ENCODE measurements at regions not wholly inside any gene's neighbourhood (a gene's known extent, or its start where the extent isn't known, plus 50 kb on each side); places are given as distances from the start of the nearest gene placed in this dataset.

- no peak overlapping the region for H3K27ac ChIP-seq
- no peak for TF ChIP-seq POLR2A (IDR thresholded peaks at IDR 0.05)
- no peak for TF ChIP-seq CTCF (IDR thresholded peaks at IDR 0.05)
- TF ChIP-seq EP300 (IDR thresholded peaks at IDR 0.05): no peak
- H3K4me3 ChIP-seq: no peak overlapping the region
- H3K4me1 ChIP-seq: no peaks in the 10 kb centered on the region
- DNase-seq (ENCODE audit: low spot score in 2 of 2): no peak
- no peaks in the 10 kb centered on the region for H3K9me3 ChIP-seq
- no peaks in the 10 kb centered on the region for H3K27me3 ChIP-seq
- H3K36me3 ChIP-seq: no peaks in the 10 kb centered on the region
- WGBS, 2 donors: 70 to 80% methylated on average over 1 of the region's 1 CpG
These were observed 363.7 kb downstream of the ADAM29 start for GRCh38 chr4:175281894-175282293.

- no peaks in the 10 kb centered on the region for H3K36me3 ChIP-seq
- no peak for TF ChIP-seq POLR2A (IDR thresholded peaks at IDR 0.05)
- H3K4me3 ChIP-seq: no peak overlapping the region
- 93% methylated on average over 9 of the region's 9 CpGs for WGBS, 2 donors
- H3K9me3 ChIP-seq: no peaks in the 10 kb centered on the region
- no peaks in the 10 kb centered on the region for H3K27me3 ChIP-seq
- H3K4me1 ChIP-seq: no peaks in the 10 kb centered on the region
- no peak overlapping the region for H3K27ac ChIP-seq
- no peak for DNase-seq (ENCODE audit: low spot score in 2 of 2)
These were observed 364.2 kb downstream of the ADAM29 start for GRCh38 chr4:175282407-175282806.

GRCh38 chr4:175290401-175290800, 372.2 kb downstream of the ADAM29 start:
- WGBS, 2 donors: 51 to 57% methylated on average over 3 of the region's 3 CpGs
- DNase-seq (ENCODE audit: low spot score in 2 of 2): no peak

GRCh38 chr4:175297965-175298565, 379.9 kb downstream of the ADAM29 start:
- no peaks in the 10 kb centered on the region for H3K9me3 ChIP-seq
- no peak for DNase-seq (ENCODE audit: low spot score in 2 of 2)
- H3K27me3 ChIP-seq: no peaks in the 10 kb centered on the region
- no peaks in the 10 kb centered on the region for H3K4me1 ChIP-seq
- no peak overlapping the region for H3K4me3 ChIP-seq
- 49 to 67% methylated on average over 2 of the region's 2 CpGs for WGBS, 2 donors
- TF ChIP-seq EP300 (IDR thresholded peaks at IDR 0.05) (no peak), POLR2A (IDR thresholded peaks at IDR 0.05) (no peak), CTCF (IDR thresholded peaks at IDR 0.05) (no peak)
- H3K36me3 ChIP-seq: no peaks in the 10 kb centered on the region
- H3K27ac ChIP-seq: no peak overlapping the region

More at GRCh38 chr4:175290401-175290800, 372.2 kb downstream of the ADAM29 start:
- no peaks in the 10 kb centered on the region for H3K4me1 ChIP-seq
- no peak overlapping the region for H3K4me3 ChIP-seq
- no peak overlapping the region for H3K27ac ChIP-seq
- no peaks in the 10 kb centered on the region for H3K36me3 ChIP-seq
- no peaks in the 10 kb centered on the region for H3K9me3 ChIP-seq
- no peaks in the 10 kb centered on the region for H3K27me3 ChIP-seq
- TF ChIP-seq EP300 (IDR thresholded peaks at IDR 0.05): no peak
- TF ChIP-seq POLR2A (IDR thresholded peaks at IDR 0.05): no peak
- TF ChIP-seq CTCF (IDR thresholded peaks at IDR 0.05): no peak

- H3K27me3 ChIP-seq: no peaks in the 10 kb centered on the region
- no peaks in the 10 kb centered on the region for H3K9me3 ChIP-seq
- H3K27ac ChIP-seq: no peak overlapping the region
- TF ChIP-seq CTCF (IDR thresholded peaks at IDR 0.05): no peak
- TF ChIP-seq EP300 (IDR thresholded peaks at IDR 0.05): no peak
- no peak for TF ChIP-seq POLR2A (IDR thresholded peaks at IDR 0.05)
- no peaks in the 10 kb centered on the region for H3K4me1 ChIP-seq
- H3K4me3 ChIP-seq: no peak overlapping the region
- DNase-seq (ENCODE audit: low spot score in 2 of 2): no peak
- H3K36me3 ChIP-seq: no peaks in the 10 kb centered on the region
These were observed 388.3 kb downstream of the ADAM29 start for GRCh38 chr4:175306436-175306835.

GRCh38 chr4:175307326-175307725, 389.2 kb downstream of the ADAM29 start:
- 56% methylated on average over 1 of the region's 1 CpG for WGBS, 2 donors
- H3K9me3 ChIP-seq: no peaks in the 10 kb centered on the region
- H3K27me3 ChIP-seq: no peaks in the 10 kb centered on the region
- no peak overlapping the region for H3K27ac ChIP-seq
- no peak overlapping the region for H3K4me3 ChIP-seq
- TF ChIP-seq CTCF (IDR thresholded peaks at IDR 0.05): no peak
- TF ChIP-seq EP300 (IDR thresholded peaks at IDR 0.05): no peak
- TF ChIP-seq POLR2A (IDR thresholded peaks at IDR 0.05): no peak
- H3K36me3 ChIP-seq: no peaks in the 10 kb centered on the region
- no peaks in the 10 kb centered on the region for H3K4me1 ChIP-seq
- DNase-seq (ENCODE audit: low spot score in 2 of 2): no peak

Measured in tibial nerve (tissue), 4 donors.